ENCODE measurements at regions not wholly inside any gene's neighbourhood (a gene's known extent, or its start where the extent isn't known, plus 50 kb on each side); places are given as distances from the start of the nearest gene placed in this dataset.
"Not testable (repeated sequence)": the region's sequence is repeated elsewhere in the genome, so short reads cannot be mapped to it uniquely, and the experiment has no call there.

GRCh38 chr15:22291054-22291453 lies 167.6 kb upstream of the GOLGA6L22 start:
- not testable (repeated sequence) for H3K27me3 Mint-ChIP-seq (ENCODE audit: low read depth)

DNA sequence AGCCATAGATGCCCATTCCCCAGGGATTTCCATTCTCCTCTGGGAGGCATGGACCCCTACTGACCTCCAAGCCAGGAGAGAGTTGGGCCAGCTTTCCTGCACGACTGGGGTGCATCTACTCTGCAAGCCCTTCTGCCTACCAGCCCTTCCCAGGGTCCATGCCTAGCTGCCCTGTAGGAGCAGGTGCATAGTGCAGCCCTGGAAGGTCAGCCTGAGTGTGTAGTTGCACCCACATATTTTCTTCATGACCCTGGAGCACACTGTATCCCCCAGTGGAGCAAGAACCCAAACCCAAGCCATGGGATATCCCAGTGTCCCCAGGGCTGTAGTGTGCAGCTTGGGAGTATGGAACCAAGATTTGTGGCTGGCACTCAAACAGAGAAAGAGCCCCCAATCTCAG lies 155.6 kb upstream of the GOLGA6L22 start:
- H3K4me3 Mint-ChIP-seq; H3K36me3 Mint-ChIP-seq (ENCODE audit: insufficient read depth in 2 of 2); H3K9me3 Mint-ChIP-seq; H3K4me1 Mint-ChIP-seq (ENCODE audit: low read depth); H3K27ac Mint-ChIP-seq; DNase-seq; H3K27me3 Mint-ChIP-seq (ENCODE audit: low read depth); ATAC-seq (replicated peaks in 1 of 2): not testable (repeated sequence)

More at GRCh38 chr15:22291054-22291453, 167.6 kb upstream of the GOLGA6L22 start:
- H3K9me3 Mint-ChIP-seq; DNase-seq; H3K36me3 Mint-ChIP-seq (ENCODE audit: insufficient read depth in 2 of 2); H3K27ac Mint-ChIP-seq; H3K4me3 Mint-ChIP-seq; H3K4me1 Mint-ChIP-seq (ENCODE audit: low read depth); ATAC-seq (replicated peaks in 1 of 2): not testable (repeated sequence)
